ENCODE measurements at regions not wholly inside any gene's neighbourhood (a gene's known extent, or its start where the extent isn't known, plus 50 kb on each side); places are given as distances from the start of the nearest gene placed in this dataset.

DNA sequence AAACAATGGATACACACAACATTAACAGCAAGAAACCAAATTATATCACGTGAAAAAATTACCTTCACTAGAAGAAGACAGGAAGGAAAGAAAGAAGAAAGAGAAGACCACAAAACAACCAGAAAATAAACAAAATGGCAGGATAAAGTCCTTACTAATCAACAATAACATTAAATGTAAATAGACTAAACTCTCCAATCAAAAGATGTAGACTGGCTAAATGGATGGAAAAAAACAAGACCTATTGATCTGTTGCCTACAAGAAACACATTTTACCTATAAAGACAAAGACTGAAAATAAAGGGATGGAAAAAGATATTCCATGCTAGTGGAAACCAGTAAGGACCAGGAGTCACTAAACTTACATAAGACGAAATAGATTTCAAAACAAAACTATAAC is 167.0 kb upstream of the ZC3H15 start:
- no peak for FAIRE-seq
- H3K9me3 ChIP-seq (replicated peaks; ENCODE audit: control insufficient read depth, insufficient read depth, low read length), result no peaks in the 10 kb centered on the region
- CTCF ChIA-PET, result no interaction called here

DNA sequence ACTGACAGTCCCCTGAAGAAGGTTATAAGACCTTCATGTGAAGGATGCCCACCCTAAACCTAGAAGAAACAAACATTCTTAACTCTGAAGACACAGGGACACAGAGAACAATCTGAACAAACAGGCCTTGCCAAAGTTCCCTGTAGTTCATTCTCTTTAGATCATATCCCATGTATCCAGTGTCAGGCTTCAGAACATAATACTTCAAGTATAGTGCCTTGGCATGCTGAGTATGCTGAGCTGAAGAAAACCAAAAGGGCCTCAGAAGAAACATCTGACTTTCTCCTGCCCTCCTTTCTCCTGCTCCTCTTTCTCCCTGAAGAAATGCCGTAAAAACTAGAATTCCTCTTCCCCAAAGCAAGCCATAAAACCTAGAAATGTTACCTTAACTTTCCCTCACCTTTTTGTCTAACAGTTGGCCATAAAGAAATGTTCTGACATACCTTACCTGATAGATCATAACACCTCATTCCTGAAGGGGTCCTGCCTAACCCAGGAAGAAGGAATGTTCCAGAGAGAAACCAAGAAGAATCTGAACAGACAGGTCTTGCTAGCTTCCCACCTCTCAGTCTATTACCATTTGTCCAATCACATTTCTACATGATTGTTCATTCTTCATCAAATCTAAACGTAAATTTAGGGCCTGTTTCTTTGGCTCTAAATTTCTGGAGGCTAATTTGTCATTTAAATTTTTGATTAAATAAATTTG is 160.1 kb upstream of the ZC3H15 start:
- Histone ChIP-seq H3K9me1 (replicated peaks; ENCODE audit: control insufficient read depth, extremely low read depth, insufficient read depth, low read length) (no peaks in the 10 kb centered on the region), H2AFZ (ENCODE audit: low read depth, low read length) (no peak overlapping the region), H4K20me1 (replicated peaks; ENCODE audit: control insufficient read depth, extremely low read depth, insufficient read depth, low read length) (no peaks in the 10 kb centered on the region), H3K4me2 (ENCODE audit: insufficient read depth, low read length) (no peak overlapping the region), H3K9ac (replicated peaks; ENCODE audit: extremely low read depth, insufficient read depth, low read length) (no peak overlapping the region), H3K4me3 (replicated peaks in 1 of 3; ENCODE audit: insufficient read depth in 1 of 3, low read depth in 1 of 3, low read length in 3 of 3) (no peak overlapping the region), H3K27ac (ENCODE audit: insufficient read depth, low read depth, low read length) (no peak overlapping the region), H3K27me3 (ENCODE audit: control insufficient read depth in 2 of 2, insufficient read depth in 2 of 2, low read length in 2 of 2) (no peaks in the 10 kb centered on the region), H3K36me3 (ENCODE audit: control insufficient read depth in 2 of 2, extremely low read depth in 1 of 2, insufficient read depth in 2 of 2, low read length in 2 of 2) (no peaks in the 10 kb centered on the region), H3K79me2 (ENCODE audit: control insufficient read depth, insufficient read depth, low read length) (no peaks in the 10 kb centered on the region), H3K4me1 (ENCODE audit: control insufficient read depth, extremely low read depth, insufficient read depth, low read length) (no peaks in the 10 kb centered on the region), H3K9me3 (replicated peaks; ENCODE audit: control insufficient read depth, insufficient read depth, low read length) (no peaks in the 10 kb centered on the region)
- no TSS peak for BruUV-seq (replicated peaks)
- intact Hi-C loops (cut with micrococcal nuclease), result no loop called here
- no peak for TF ChIP-seq EZH2 (IDR thresholded peaks at IDR 0.05; ENCODE audit: borderline replicate concordance, low read depth, low read length, severe bottlenecking)
- no peak for TF ChIP-seq POLR2A (IDR thresholded peaks at IDR 0.05; ENCODE audit: low read depth, low read length)
- TF ChIP-seq, protein P1, sequence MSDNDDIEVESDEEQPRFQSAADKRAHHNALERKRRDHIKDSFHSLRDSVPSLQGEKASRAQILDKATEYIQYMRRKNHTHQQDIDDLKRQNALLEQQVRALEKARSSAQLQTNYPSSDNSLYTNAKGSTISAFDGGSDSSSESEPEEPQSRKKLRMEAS (IDR thresholded peaks at IDR 0.05; ENCODE audit: insufficient read depth, insufficient read length), result no peak
- TF ChIP-seq GATA2 (IDR thresholded peaks at IDR 0.05; ENCODE audit: insufficient read depth, insufficient read length, low read depth, low read length), result no peak
- no peak for TF ChIP-seq MYC (IDR thresholded peaks at IDR 0.05; ENCODE audit: low read depth, low read length)
- no peak for TF ChIP-seq POLR2AphosphoS5 (IDR thresholded peaks at IDR 0.05; ENCODE audit: insufficient read depth, low read depth, low read length)
- TF ChIP-seq, protein P2, sequence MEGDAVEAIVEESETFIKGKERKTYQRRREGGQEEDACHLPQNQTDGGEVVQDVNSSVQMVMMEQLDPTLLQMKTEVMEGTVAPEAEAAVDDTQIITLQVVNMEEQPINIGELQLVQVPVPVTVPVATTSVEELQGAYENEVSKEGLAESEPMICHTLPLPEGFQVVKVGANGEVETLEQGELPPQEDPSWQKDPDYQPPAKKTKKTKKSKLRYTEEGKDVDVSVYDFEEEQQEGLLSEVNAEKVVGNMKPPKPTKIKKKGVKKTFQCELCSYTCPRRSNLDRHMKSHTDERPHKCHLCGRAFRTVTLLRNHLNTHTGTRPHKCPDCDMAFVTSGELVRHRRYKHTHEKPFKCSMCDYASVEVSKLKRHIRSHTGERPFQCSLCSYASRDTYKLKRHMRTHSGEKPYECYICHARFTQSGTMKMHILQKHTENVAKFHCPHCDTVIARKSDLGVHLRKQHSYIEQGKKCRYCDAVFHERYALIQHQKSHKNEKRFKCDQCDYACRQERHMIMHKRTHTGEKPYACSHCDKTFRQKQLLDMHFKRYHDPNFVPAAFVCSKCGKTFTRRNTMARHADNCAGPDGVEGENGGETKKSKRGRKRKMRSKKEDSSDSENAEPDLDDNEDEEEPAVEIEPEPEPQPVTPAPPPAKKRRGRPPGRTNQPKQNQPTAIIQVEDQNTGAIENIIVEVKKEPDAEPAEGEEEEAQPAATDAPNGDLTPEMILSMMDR (IDR thresholded peaks at IDR 0.05; ENCODE audit: extremely low read depth in 1 of 2, insufficient read depth in 1 of 2, low read depth in 1 of 2, low read length in 2 of 2), result no peak
- no peak for TF ChIP-seq JUN (IDR thresholded peaks at IDR 0.05; ENCODE audit: borderline replicate concordance, insufficient read depth, insufficient read length, low read depth)
- TF ChIP-seq FOS (IDR thresholded peaks at IDR 0.05; ENCODE audit: borderline replicate concordance, insufficient read depth, low read length), result no peak
- dilution Hi-C loops (cut with MboI; ENCODE audit: extremely low pct_ligation_motif_present, low sequenced_read_pairs), result no loop called here
- no peak for DNase-seq (ENCODE audit: low read depth, low spot score)
- POLR2A ChIA-PET, result no interaction called here
- CTCF ChIA-PET, result no interaction called here
- FAIRE-seq, result no peak

More for the DNA sequence above, 167.0 kb upstream of the ZC3H15 start:
- Histone ChIP-seq H3K27me3 (ENCODE audit: control insufficient read depth in 2 of 2, insufficient read depth in 2 of 2, low read length in 2 of 2) (no peaks in the 10 kb centered on the region), H3K9ac (replicated peaks; ENCODE audit: extremely low read depth, insufficient read depth, low read length) (no peak overlapping the region), H3K27ac (ENCODE audit: insufficient read depth, low read depth, low read length) (no peak overlapping the region), H4K20me1 (replicated peaks; ENCODE audit: control insufficient read depth, extremely low read depth, insufficient read depth, low read length) (no peaks in the 10 kb centered on the region), H2AFZ (ENCODE audit: low read depth, low read length) (no peak overlapping the region), H3K4me1 (ENCODE audit: control insufficient read depth, extremely low read depth, insufficient read depth, low read length) (no peaks in the 10 kb centered on the region), H3K4me2 (ENCODE audit: insufficient read depth, low read length) (no peak overlapping the region), H3K79me2 (ENCODE audit: control insufficient read depth, insufficient read depth, low read length) (no peaks in the 10 kb centered on the region), H3K4me3 (replicated peaks in 1 of 3; ENCODE audit: insufficient read depth in 1 of 3, low read depth in 1 of 3, low read length in 3 of 3) (no peak overlapping the region), H3K36me3 (ENCODE audit: control insufficient read depth in 2 of 2, extremely low read depth in 1 of 2, insufficient read depth in 2 of 2, low read length in 2 of 2) (no peaks in the 10 kb centered on the region), H3K9me1 (replicated peaks; ENCODE audit: control insufficient read depth, extremely low read depth, insufficient read depth, low read length) (no peaks in the 10 kb centered on the region)
- DNase-seq (ENCODE audit: low read depth, low spot score), result no peak
- intact Hi-C loops (cut with micrococcal nuclease) (no loop called here), dilution Hi-C loops (cut with MboI; ENCODE audit: extremely low pct_ligation_motif_present, low sequenced_read_pairs) (no loop called here)
- TF ChIP-seq GATA2 (IDR thresholded peaks at IDR 0.05; ENCODE audit: insufficient read depth, insufficient read length, low read depth, low read length) (no peak), POLR2AphosphoS5 (IDR thresholded peaks at IDR 0.05; ENCODE audit: insufficient read depth, low read depth, low read length) (no peak), JUN (IDR thresholded peaks at IDR 0.05; ENCODE audit: borderline replicate concordance, insufficient read depth, insufficient read length, low read depth) (no peak), FOS (IDR thresholded peaks at IDR 0.05; ENCODE audit: borderline replicate concordance, insufficient read depth, low read length) (no peak), POLR2A (IDR thresholded peaks at IDR 0.05; ENCODE audit: low read depth, low read length) (no peak), EZH2 (IDR thresholded peaks at IDR 0.05; ENCODE audit: borderline replicate concordance, low read depth, low read length, severe bottlenecking) (no peak)
- TF ChIP-seq, protein P1 (IDR thresholded peaks at IDR 0.05; ENCODE audit: insufficient read depth, insufficient read length), result no peak
- BruUV-seq (replicated peaks), result no TSS peak
- POLR2A ChIA-PET, result no interaction called here

Measured in endothelial cell of umbilical vein (primary cell).